ENCODE measurements at regions not wholly inside any gene's neighbourhood (a gene's known extent, or its start where the extent isn't known, plus 50 kb on each side); places are given as distances from the start of the nearest gene placed in this dataset.
A peak's percentile ranks its signal among the peaks of the same experiment; 100 is the strongest.

DNA sequence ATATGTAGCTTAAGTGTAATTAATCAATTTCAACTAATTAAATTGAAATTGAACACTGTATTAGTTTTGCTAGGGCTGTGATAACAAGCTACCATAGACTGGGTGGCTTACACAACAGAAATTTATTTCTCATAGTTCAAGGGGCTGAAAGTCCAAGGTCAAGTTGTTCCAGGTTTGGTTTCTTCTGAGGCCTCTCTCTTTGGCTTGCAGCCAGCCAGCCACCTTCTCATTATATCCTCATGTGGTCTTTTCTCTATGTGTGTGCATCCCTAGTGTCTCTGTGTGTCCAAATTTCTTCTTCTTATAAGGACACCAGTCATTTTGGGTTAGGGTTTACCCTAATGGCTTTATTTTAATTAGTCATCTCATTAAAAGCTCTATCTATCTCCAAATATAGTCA, 611.7 kb downstream of the UTRN start:
- CTCF ChIA-PET, result no interaction called here
- H3K4me3 ChIP-seq (ENCODE audit: low read depth, low read length), result no peak overlapping the region
- no peaks in the 10 kb centered on the region for H3K9me3 ChIP-seq (ENCODE audit: control insufficient read depth, insufficient read depth, low read length)
- no peaks in the 10 kb centered on the region for H3K27me3 ChIP-seq (ENCODE audit: control insufficient read depth, insufficient read depth, low read length)
- H3K27ac ChIP-seq (ENCODE audit: low read depth, low read length), result no peak overlapping the region
- POLR2A ChIA-PET, result no interaction called here
- TF ChIP-seq, protein P1, sequence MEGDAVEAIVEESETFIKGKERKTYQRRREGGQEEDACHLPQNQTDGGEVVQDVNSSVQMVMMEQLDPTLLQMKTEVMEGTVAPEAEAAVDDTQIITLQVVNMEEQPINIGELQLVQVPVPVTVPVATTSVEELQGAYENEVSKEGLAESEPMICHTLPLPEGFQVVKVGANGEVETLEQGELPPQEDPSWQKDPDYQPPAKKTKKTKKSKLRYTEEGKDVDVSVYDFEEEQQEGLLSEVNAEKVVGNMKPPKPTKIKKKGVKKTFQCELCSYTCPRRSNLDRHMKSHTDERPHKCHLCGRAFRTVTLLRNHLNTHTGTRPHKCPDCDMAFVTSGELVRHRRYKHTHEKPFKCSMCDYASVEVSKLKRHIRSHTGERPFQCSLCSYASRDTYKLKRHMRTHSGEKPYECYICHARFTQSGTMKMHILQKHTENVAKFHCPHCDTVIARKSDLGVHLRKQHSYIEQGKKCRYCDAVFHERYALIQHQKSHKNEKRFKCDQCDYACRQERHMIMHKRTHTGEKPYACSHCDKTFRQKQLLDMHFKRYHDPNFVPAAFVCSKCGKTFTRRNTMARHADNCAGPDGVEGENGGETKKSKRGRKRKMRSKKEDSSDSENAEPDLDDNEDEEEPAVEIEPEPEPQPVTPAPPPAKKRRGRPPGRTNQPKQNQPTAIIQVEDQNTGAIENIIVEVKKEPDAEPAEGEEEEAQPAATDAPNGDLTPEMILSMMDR (IDR thresholded peaks at IDR 0.05; ENCODE audit: low read depth, low read length), result no peak
- no peak for DNase-seq (ENCODE audit: low read depth, low spot score)

DNA sequence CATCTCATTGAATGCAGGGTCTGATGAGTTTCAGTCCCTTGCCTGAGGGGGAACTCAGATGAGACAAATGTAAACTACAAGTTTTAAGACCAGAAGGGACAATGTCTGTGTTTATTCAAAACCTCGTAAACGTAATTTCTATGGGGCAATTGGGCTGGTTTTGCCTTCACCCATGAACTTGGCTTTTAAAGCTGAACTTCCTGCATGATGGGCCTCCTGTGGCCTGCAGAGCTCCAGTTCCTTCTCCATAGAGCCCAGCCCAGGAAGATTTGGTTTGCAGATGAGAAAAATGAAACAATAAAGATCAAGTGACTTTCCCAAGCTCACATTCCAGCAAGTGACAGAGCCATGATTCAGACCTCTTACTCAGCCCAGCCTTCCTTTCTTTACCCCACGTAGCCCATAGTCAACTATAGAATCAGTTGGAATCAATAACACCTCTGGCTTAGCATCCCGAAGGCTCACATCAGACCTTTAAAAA, 612.3 kb downstream of the UTRN start:
- H3K4me3 ChIP-seq (ENCODE audit: low read depth, low read length), result no peak overlapping the region
- H3K27me3 ChIP-seq (ENCODE audit: control insufficient read depth, insufficient read depth, low read length), result no peaks in the 10 kb centered on the region
- TF ChIP-seq, protein P1 (IDR thresholded peaks at IDR 0.05; ENCODE audit: low read depth, low read length), result no peak
- DNase-seq (ENCODE audit: low read depth, low spot score), result peak; percentile 24
- ChIA-PET CTCF (no interaction called here), POLR2A (no interaction called here)
- no peaks in the 10 kb centered on the region for H3K9me3 ChIP-seq (ENCODE audit: control insufficient read depth, insufficient read depth, low read length)
- H3K27ac ChIP-seq (ENCODE audit: low read depth, low read length), result peak overlapping the region; percentile 24

DNA sequence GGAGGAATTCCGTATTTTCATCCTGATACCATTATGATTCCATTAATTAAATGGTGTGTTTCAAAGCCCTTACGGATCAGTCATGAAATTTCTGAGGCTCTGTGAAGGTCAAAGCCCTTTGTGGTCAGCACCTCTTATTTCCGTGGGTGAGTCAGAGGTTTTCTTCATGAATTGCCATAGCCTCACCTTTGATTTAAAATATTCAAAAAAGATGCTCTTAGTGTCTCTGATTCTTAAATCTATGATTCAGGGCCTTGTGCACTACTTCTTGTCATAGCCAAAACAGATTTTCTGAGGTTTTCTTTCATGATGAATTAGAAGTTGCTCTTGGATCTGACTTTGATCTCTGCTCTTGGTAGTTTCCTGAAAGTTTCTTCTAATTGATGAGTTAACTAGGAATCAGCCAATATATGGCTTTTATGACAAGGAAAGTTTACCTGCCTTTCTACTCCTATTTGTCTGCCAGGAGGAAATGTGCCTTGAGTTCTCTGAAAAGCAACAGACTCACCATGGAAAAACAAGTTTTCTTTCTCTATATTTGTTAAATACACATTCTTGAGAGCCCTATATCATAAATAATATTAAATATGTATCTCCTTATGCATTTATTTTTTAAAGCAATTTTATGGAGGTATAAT, 613.0 kb downstream of the UTRN start:
- CTCF ChIA-PET, result no interaction called here
- Histone ChIP-seq H3K9me3 (ENCODE audit: control insufficient read depth, insufficient read depth, low read length) (no peaks in the 10 kb centered on the region), H3K27me3 (ENCODE audit: control insufficient read depth, insufficient read depth, low read length) (no peaks in the 10 kb centered on the region), H3K27ac (ENCODE audit: low read depth, low read length) (peak overlapping the region; percentile 24), H3K4me3 (ENCODE audit: low read depth, low read length) (no peak overlapping the region)
- POLR2A ChIA-PET, result no interaction called here
- TF ChIP-seq, protein P1 (IDR thresholded peaks at IDR 0.05; ENCODE audit: low read depth, low read length), result no peak
- peak; percentile 2 for DNase-seq (ENCODE audit: low read depth, low spot score)

DNA sequence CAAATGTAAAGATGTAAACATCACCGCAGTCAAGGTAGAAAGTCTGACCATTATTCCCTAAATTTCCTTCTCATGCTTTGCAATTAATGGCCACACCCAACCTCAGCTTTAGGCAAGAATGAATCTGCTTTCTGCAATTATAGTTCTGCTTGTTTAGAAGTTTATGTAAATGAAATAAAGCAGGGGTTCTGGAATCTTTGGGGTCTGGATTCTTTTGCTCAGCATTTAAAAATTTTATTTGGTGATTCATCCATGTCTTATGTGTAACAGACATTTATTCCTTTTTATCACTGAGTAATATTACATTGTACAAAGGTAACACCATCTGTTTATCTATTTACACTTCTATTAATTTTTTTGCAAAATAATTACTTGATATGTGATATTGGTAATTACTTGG, 613.6 kb downstream of the UTRN start:
- POLR2A ChIA-PET, result no interaction called here

DNA sequence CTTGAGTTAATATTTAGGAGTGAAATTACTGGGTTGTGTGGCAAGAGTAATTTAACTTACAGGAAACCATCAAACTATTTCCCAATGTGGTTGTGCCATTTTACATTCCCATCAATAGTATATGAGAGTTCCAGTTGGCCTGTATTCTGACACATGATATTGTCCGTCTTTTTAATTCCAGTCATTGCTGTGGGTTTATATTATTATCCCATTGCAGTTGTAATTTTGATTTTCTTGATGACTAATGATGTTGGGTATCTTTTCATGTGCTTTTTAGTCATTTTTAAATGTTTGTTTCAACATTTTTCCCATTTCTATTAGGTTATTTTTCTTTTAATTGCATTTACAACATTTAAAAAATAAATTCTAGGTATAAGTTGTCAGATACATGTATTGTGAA, 614.0 kb downstream of the UTRN start:
- Histone ChIP-seq H3K27ac (ENCODE audit: low read depth, low read length) (no peak overlapping the region), H3K4me3 (ENCODE audit: low read depth, low read length) (no peak overlapping the region), H3K9me3 (ENCODE audit: control insufficient read depth, insufficient read depth, low read length) (no peaks in the 10 kb centered on the region), H3K27me3 (ENCODE audit: control insufficient read depth, insufficient read depth, low read length) (no peaks in the 10 kb centered on the region)
- DNase-seq (ENCODE audit: low read depth, low spot score), result peak; percentile 6
- TF ChIP-seq, protein P1 (IDR thresholded peaks at IDR 0.05; ENCODE audit: low read depth, low read length), result no peak
- CTCF ChIA-PET, result no interaction called here
- POLR2A ChIA-PET, result interaction anchor here (0.6 kb wide), 1 partner anchor 307 kb away, joined by 5 read pairs; no protein-coding TSS in a partner anchor

More for the DNA sequence above, 613.6 kb downstream of the UTRN start:
- TF ChIP-seq, protein P1 (IDR thresholded peaks at IDR 0.05; ENCODE audit: low read depth, low read length), result no peak
- Histone ChIP-seq H3K9me3 (ENCODE audit: control insufficient read depth, insufficient read depth, low read length) (no peaks in the 10 kb centered on the region), H3K27me3 (ENCODE audit: control insufficient read depth, insufficient read depth, low read length) (no peaks in the 10 kb centered on the region), H3K27ac (ENCODE audit: low read depth, low read length) (no peak overlapping the region), H3K4me3 (ENCODE audit: low read depth, low read length) (no peak overlapping the region)
- DNase-seq (ENCODE audit: low read depth, low spot score), result no peak
- CTCF ChIA-PET, result no interaction called here

Data from AG04450 (cell line).